Prostate gland (tissue), 2 donors: ENCODE measurements at regions not wholly inside any gene's neighbourhood (a gene's known extent, or its start where the extent isn't known, plus 50 kb on each side); places are given as distances from the start of the nearest gene placed in this dataset.

ENCODE experiments used
- CTCF ChIP-seq, 4 experiments: fragments of 200-600 bp in 2 of 4; fragments of 450-650 bp in 2 of 4; sonication (generic) in 2 of 4; IDR thresholded peaks; 1 replicate in 3 of 4; 2 replicates in 1 of 4; pipeline ENCODE4 v1.5.1; 2016 to 2019; ENCODE audit warnings: antibody characterized with exemption in 4 of 4, mild to moderate bottlenecking in 2 of 4, moderate library complexity in 2 of 4
- POLR2A ChIP-seq: fragments of 450-650 bp; IDR thresholded peaks from one replicate; pipeline ENCODE4 v1.6.1; 2016; ENCODE audit warnings: antibody characterized with exemption, mild to moderate bottlenecking
- POLR2AphosphoS5 ChIP-seq: sonication (generic); formaldehyde crosslinking; IDR thresholded peaks from one replicate; pipeline ENCODE4 v1.6.1; 2017; ENCODE audit warnings: antibody characterized with exemption

GRCh38 chr9:107090218-107090617, 192.9 kb upstream of the RAD23B start:
- TF ChIP-seq POLR2A (no peak), CTCF (IDR thresholded peaks at IDR 0.05) (no peak), POLR2AphosphoS5 (no peak)
